Fibroblast of mammary gland (primary cell): ENCODE measurements at regions not wholly inside any gene's neighbourhood (a gene's known extent, or its start where the extent isn't known, plus 50 kb on each side); places are given as distances from the start of the nearest gene placed in this dataset.
A peak's percentile ranks its signal among the peaks of the same experiment; 100 is the strongest.
"Not testable (repeated sequence)": the region's sequence is repeated elsewhere in the genome, so short reads cannot be mapped to it uniquely, and the experiment has no call there.

Experiments used
- DNase-seq: peaks from one replicate; pipeline ENCODE4 v3.0.0-alpha.2; 2010; ENCODE audit warnings: low read depth
- H3K4me3 ChIP-seq: 2 replicates; pipeline ENCODE4 v1.5.1; 2011; ENCODE audit warnings: low read depth, mild to moderate bottlenecking, low read length, moderate library complexity; ENCODE audit not compliant: control insufficient read depth
- TF ChIP-seq, protein P1 (sequence below): conservative IDR thresholded peaks from 2 replicates; pipeline ENCODE4 v1.5.1; 2011; ENCODE audit warnings: low read depth, low read length, inconsistent platforms; ENCODE audit not compliant: control insufficient read depth, insufficient read depth

DNA sequence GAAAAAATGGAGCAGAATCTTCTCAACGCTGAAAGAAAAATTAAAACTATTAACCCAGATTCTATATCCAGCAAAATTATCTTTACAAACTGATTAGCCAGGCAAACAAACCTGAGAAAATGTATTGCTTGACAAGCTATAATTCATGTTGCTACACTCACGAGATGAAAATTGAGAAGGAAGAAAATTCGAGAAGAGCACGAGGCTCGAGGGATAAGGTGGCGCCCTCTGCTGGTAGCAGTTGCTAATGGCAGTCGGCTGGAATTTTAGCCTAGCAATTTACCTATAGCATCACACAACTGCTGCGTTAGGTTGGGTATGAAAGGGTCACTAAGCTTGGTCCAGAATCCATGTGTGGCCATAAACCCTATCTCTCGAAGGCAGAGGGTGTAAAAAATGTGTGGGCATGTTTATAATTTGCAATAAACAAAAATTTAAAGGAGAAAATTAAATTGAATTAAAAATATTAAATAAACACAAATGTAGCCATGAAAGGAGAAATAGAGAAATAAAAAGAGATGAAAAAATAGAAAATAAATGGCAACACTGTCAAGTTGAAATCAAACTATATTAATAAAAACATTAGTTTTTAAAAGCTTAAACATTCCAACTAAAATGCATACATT is 126.6 kb downstream of the PPP4R3C start:
- TF ChIP-seq, protein P1, sequence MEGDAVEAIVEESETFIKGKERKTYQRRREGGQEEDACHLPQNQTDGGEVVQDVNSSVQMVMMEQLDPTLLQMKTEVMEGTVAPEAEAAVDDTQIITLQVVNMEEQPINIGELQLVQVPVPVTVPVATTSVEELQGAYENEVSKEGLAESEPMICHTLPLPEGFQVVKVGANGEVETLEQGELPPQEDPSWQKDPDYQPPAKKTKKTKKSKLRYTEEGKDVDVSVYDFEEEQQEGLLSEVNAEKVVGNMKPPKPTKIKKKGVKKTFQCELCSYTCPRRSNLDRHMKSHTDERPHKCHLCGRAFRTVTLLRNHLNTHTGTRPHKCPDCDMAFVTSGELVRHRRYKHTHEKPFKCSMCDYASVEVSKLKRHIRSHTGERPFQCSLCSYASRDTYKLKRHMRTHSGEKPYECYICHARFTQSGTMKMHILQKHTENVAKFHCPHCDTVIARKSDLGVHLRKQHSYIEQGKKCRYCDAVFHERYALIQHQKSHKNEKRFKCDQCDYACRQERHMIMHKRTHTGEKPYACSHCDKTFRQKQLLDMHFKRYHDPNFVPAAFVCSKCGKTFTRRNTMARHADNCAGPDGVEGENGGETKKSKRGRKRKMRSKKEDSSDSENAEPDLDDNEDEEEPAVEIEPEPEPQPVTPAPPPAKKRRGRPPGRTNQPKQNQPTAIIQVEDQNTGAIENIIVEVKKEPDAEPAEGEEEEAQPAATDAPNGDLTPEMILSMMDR = peak; percentile 71
- peak; percentile 4 for DNase-seq
- H3K4me3 ChIP-seq = no peak overlapping the region

DNA sequence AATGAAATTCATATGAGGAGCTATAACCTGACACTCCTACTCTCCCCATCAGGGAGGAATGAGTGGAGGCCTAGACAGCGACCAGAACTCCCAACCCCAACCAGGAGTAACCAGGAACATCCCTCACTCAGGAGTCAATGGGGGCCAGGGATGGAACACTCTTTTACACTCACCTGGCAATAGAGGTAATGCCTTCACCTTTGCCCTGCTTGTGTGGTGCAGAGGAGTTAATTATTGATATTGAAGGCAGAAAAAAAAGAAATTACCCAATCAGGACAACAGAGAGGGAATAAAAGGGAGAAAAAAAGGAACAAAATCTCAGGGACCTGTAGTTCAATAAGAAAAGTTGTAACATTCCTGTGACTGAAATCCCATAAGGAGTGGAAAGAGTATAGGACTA is 141.5 kb downstream of the PPP4R3C start:
- no peak overlapping the region for H3K4me3 ChIP-seq
- no peak for DNase-seq
- TF ChIP-seq, protein P1 = no peak

DNA sequence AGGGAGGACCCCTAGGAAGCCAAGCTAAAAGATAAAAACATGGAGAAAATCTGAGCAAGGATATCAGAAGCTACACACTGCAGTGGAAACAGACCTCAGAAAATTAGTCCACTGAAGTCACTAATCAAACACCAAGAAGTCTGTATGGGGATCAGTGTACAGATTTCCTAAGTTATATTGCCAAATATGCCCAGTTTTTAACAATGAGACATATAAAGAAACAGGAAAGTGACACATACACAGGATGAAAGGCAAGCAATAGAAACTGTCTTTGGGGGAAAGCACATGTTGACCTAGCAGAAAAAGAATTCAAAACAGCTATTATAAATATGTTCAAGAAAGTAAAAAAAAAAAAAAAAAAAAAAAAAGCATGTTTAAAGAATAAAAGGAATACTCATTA is 153.7 kb downstream of the PPP4R3C start:
- H3K4me3 ChIP-seq = no peak overlapping the region
- TF ChIP-seq, protein P1 = no peak
- DNase-seq = no peak

DNA sequence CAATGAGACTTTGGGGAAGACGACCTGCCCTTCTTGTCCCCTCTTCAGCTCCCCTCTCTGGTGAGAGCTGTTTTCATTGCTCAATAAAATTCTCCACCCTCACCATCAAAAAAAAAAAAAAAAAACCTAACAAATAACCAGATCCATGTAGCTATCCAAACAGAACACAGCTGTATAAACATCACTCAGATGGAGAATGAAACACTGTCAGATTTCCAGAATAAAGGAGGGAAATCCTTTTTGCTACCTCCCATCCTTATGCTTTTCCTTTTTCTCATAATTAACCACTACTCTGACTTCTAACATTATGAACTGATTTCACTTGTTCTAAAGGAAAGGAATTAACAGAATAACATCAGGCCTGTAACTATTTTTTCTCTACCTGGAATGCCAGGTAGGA is 155.6 kb downstream of the PPP4R3C start:
- H3K4me3 ChIP-seq = no peak overlapping the region
- TF ChIP-seq, protein P1 = no peak
- no peak for DNase-seq

DNA sequence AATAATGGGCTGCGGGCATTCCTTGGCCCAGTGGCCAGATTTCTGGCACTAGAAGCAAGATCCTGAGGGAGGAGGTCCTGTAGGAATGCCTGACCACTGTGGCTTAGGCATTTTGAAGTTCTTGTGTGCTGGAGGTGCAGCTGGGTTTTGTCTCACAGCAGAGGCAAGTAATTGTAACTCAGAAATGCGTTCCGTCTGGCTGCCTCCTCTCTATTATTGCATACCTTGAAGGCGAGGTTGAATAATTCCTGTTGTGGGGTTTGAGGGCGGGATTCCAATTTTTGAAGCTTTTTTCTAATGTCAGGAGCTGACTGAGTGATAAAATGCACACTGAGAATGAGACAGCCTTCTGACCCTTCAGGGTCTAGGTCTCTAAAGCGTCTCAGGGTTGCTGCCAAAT is 170.6 kb downstream of the PPP4R3C start:
- H3K4me3 ChIP-seq, DNase-seq: not testable (repeated sequence)

DNA sequence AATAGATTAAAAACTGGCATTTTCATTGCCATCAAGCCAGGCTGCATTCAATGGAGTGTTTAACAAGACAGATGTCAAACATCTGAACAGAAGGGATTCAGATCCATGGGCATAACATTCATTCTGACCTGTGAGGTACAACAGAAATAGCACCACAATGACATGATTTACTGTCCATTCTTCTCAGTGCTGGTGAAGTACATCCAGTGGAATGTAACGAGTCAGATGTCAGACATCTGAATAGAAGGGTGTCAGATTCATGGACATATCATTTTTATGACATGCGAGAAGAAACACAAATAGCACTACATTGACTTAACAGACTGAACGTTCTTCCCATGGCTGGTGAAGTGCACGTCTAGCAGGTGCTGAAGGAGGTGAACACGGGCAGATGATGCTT is 186.4 kb downstream of the PPP4R3C start:
- TF ChIP-seq, protein P1 = no peak
- DNase-seq = no peak
- no peak overlapping the region for H3K4me3 ChIP-seq

DNA sequence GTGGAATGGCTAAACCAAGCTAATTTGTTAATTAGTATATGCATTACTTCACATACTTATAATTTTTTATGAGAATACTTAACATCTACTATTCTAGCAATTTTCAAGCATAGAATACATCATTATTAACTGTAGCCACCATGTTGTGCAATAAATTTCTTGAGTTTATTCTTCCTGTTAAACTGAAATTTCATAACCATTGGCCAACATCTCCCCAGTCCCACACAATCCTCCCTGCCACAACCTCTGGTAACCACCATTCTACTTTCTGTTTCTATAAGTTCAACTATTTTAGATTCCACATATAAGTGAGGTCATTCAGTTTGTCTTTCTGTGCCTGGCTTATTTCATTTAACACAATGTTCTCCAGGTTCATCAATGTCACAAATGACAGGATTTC is 208.5 kb downstream of the PPP4R3C start:
- no peak for DNase-seq
- TF ChIP-seq, protein P1 = no peak
- H3K4me3 ChIP-seq = no peak overlapping the region

DNA sequence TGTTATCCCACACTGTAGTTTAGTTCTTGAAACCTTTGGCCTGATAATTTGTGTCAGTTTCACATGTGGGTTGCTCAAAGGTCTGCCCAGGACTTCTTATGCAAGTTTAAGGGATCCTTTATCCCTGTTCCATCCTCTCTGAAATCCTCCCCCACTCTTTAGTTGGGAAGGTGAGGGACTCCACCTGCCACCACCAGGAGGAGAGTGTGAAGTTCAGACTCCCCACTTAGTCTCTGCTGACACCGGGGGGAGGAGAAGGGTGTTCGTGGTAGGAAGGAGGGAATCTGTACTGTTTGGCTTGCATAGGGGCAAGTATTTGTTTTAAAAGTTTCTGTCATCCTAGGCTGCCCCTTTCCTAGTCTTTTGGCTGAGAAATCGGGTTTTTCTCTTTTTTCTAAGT is 211.8 kb downstream of the PPP4R3C start:
- TF ChIP-seq, protein P1 = no peak
- no peak overlapping the region for H3K4me3 ChIP-seq
- DNase-seq = no peak
